ELF-1 (cell line): ENCODE measurements at regions not wholly inside any gene's neighbourhood (a gene's known extent, or its start where the extent isn't known, plus 50 kb on each side); places are given as distances from the start of the nearest gene placed in this dataset.
"Not testable (repeated sequence)": the region's sequence is repeated elsewhere in the genome, so short reads cannot be mapped to it uniquely, and the experiment has no call there.

Experiments
- DNase-seq: peaks from one replicate; pipeline ENCODE4 v3.0.0-alpha.2; 2016; ENCODE audit warnings: low read depth, low spot score

- no peak for DNase-seq
Measured at GRCh38 chr11:44361813-44362212, 51.9 kb upstream of the ALX4 start.

GRCh38 chr11:44363116-44363515, 53.2 kb upstream of the ALX4 start:
- no peak for DNase-seq

- DNase-seq = no peak
Measured at GRCh38 chr11:44364596-44364995, 54.7 kb upstream of the ALX4 start.

- no peak for DNase-seq
Measured at GRCh38 chr11:44365616-44366015, 55.7 kb upstream of the ALX4 start.

GRCh38 chr11:44366026-44366425, 56.1 kb upstream of the ALX4 start:
- DNase-seq = no peak

- no peak for DNase-seq
Measured at GRCh38 chr11:44366741-44367140, 56.8 kb upstream of the ALX4 start.

GRCh38 chr11:44367452-44367851, 57.5 kb upstream of the ALX4 start:
- DNase-seq = no peak

- no peak for DNase-seq
Measured at GRCh38 chr11:44368886-44369285, 58.9 kb upstream of the ALX4 start.

GRCh38 chr11:44371042-44371441, 61.1 kb upstream of the ALX4 start:
- not testable (repeated sequence) for DNase-seq

GRCh38 chr11:44371706-44372105, 61.8 kb upstream of the ALX4 start:
- no peak for DNase-seq

GRCh38 chr11:44372989-44373388, 63.0 kb upstream of the ALX4 start:
- no peak for DNase-seq

GRCh38 chr11:44374001-44374400, 64.1 kb upstream of the ALX4 start:
- no peak for DNase-seq

GRCh38 chr11:44376423-44376822, 66.5 kb upstream of the ALX4 start:
- DNase-seq = no peak

GRCh38 chr11:44377121-44377520, 67.2 kb upstream of the ALX4 start:
- no peak for DNase-seq

GRCh38 chr11:44377914-44378321, 68.0 kb upstream of the ALX4 start:
- no peak for DNase-seq

GRCh38 chr11:44379141-44380008, 69.4 kb upstream of the ALX4 start:
- DNase-seq = no peak

- no peak for DNase-seq
Measured at GRCh38 chr11:44380009-44380313, 70.0 kb upstream of the ALX4 start.

GRCh38 chr11:44380820-44381219, 70.9 kb upstream of the ALX4 start:
- no peak for DNase-seq

GRCh38 chr11:44381261-44381660, 71.3 kb upstream of the ALX4 start:
- DNase-seq = no peak

GRCh38 chr11:44382118-44382517, 72.2 kb upstream of the ALX4 start:
- no peak for DNase-seq

GRCh38 chr11:44382656-44383240, 72.8 kb upstream of the ALX4 start:
- DNase-seq = no peak

GRCh38 chr11:44383246-44383645, 73.3 kb upstream of the ALX4 start:
- DNase-seq = no peak

- no peak for DNase-seq
Measured at GRCh38 chr11:44387415-44387814, 77.5 kb upstream of the ALX4 start.

- DNase-seq = no peak
Measured at GRCh38 chr11:44387825-44388224, 77.9 kb upstream of the ALX4 start.
